ENCODE measurements at regions not wholly inside any gene's neighbourhood (a gene's known extent, or its start where the extent isn't known, plus 50 kb on each side); places are given as distances from the start of the nearest gene placed in this dataset.

DNA sequence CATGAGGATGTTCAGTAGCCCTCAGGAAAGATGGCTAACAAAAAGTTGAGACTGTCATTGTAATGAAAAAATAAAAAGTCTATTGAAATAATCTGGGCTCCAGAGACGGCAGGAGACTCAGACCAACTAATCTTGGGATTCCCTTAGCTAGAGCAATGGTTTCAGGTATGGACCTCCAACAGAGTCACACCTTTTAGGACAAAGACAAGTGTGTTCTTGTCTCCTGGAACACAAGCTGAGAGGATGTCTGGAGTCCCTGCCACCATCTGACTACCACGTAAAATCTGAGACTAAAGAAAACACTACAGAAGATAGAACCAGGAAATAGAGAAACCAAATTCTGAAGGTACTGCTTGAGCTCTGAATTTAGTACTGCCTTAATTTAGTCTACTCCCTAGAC lies 103.3 kb upstream of the RBBP8 start:
- TF ChIP-seq, protein P1, sequence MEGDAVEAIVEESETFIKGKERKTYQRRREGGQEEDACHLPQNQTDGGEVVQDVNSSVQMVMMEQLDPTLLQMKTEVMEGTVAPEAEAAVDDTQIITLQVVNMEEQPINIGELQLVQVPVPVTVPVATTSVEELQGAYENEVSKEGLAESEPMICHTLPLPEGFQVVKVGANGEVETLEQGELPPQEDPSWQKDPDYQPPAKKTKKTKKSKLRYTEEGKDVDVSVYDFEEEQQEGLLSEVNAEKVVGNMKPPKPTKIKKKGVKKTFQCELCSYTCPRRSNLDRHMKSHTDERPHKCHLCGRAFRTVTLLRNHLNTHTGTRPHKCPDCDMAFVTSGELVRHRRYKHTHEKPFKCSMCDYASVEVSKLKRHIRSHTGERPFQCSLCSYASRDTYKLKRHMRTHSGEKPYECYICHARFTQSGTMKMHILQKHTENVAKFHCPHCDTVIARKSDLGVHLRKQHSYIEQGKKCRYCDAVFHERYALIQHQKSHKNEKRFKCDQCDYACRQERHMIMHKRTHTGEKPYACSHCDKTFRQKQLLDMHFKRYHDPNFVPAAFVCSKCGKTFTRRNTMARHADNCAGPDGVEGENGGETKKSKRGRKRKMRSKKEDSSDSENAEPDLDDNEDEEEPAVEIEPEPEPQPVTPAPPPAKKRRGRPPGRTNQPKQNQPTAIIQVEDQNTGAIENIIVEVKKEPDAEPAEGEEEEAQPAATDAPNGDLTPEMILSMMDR (conservative IDR thresholded peaks at IDR 0.05; ENCODE audit: low read depth, low read length) = no peak
- no peak for TF ChIP-seq EZH2 (IDR thresholded peaks at IDR 0.05; ENCODE audit: borderline replicate concordance, low read depth, low read length, poor library complexity, severe bottlenecking)
